ENCODE measurements at regions not wholly inside any gene's neighbourhood (a gene's known extent, or its start where the extent isn't known, plus 50 kb on each side); places are given as distances from the start of the nearest gene placed in this dataset.

DNA sequence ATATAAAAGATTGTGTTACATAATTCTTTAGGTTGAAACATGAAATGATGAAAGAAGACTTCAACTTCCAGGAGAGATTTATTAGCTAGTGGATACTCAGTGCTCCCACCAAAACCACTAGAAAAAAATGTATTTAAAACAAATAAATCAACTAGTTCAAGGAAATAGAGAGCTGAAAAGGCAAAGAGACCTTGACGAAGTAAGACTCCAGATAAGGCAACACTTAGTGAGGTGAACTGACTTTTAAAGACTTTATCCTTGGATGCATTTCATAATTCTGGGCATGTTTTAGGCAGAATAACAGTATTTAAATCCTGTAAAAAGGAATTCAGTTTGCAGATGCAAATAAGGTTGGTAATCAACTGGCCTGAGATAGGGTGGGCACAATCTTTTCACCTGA is 1150.7 kb downstream of the FSCB start:
- TF ChIP-seq, protein P1, sequence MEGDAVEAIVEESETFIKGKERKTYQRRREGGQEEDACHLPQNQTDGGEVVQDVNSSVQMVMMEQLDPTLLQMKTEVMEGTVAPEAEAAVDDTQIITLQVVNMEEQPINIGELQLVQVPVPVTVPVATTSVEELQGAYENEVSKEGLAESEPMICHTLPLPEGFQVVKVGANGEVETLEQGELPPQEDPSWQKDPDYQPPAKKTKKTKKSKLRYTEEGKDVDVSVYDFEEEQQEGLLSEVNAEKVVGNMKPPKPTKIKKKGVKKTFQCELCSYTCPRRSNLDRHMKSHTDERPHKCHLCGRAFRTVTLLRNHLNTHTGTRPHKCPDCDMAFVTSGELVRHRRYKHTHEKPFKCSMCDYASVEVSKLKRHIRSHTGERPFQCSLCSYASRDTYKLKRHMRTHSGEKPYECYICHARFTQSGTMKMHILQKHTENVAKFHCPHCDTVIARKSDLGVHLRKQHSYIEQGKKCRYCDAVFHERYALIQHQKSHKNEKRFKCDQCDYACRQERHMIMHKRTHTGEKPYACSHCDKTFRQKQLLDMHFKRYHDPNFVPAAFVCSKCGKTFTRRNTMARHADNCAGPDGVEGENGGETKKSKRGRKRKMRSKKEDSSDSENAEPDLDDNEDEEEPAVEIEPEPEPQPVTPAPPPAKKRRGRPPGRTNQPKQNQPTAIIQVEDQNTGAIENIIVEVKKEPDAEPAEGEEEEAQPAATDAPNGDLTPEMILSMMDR (IDR thresholded peaks at IDR 0.05): no peak
- TF ChIP-seq POLR2A (IDR thresholded peaks at IDR 0.05): no peak
